ENCODE measurements at regions not wholly inside any gene's neighbourhood (a gene's known extent, or its start where the extent isn't known, plus 50 kb on each side); places are given as distances from the start of the nearest gene placed in this dataset.

DNA sequence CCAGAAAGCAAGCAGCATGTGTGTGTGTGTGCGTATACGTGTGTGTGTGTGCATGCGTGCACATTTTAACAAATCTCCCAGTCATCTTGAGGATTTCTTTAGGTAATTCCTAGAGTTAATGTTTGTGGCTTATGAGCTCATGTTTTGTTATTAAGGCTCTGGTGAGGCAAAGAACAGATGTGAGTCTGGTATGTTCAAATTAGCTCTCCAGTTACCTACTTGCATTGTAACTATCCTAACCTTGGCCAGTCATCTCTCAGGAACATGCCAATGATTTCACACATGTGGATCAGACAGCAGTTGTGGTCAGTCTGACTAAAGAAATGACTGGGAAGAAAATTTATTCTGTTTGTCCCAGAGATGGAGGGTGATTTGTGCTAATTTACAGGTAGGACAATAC lies 163.1 kb downstream of the IZUMO3 start:
- POLR2A ChIA-PET = no interaction called here
- no peak overlapping the region for H3K27ac Mint-ChIP-seq
- H3K36me3 Mint-ChIP-seq (ENCODE audit: low read depth) = no peaks in the 10 kb centered on the region
- H3K4me3 Mint-ChIP-seq = no peak overlapping the region
- DNase-seq (no peak), ATAC-seq (no peak)
- H3K27me3 Mint-ChIP-seq = no peaks in the 10 kb centered on the region
- TF ChIP-seq, protein P1, sequence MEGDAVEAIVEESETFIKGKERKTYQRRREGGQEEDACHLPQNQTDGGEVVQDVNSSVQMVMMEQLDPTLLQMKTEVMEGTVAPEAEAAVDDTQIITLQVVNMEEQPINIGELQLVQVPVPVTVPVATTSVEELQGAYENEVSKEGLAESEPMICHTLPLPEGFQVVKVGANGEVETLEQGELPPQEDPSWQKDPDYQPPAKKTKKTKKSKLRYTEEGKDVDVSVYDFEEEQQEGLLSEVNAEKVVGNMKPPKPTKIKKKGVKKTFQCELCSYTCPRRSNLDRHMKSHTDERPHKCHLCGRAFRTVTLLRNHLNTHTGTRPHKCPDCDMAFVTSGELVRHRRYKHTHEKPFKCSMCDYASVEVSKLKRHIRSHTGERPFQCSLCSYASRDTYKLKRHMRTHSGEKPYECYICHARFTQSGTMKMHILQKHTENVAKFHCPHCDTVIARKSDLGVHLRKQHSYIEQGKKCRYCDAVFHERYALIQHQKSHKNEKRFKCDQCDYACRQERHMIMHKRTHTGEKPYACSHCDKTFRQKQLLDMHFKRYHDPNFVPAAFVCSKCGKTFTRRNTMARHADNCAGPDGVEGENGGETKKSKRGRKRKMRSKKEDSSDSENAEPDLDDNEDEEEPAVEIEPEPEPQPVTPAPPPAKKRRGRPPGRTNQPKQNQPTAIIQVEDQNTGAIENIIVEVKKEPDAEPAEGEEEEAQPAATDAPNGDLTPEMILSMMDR (IDR thresholded peaks at IDR 0.05) = no peak
- CTCF ChIA-PET = no interaction called here
- intact Hi-C loops (cut with micrococcal nuclease) = no loop called here
- no peaks in the 10 kb centered on the region for H3K4me1 Mint-ChIP-seq (ENCODE audit: low read depth)
- peaks cover 15% of the 10 kb centered on the region for H3K9me3 Mint-ChIP-seq

DNA sequence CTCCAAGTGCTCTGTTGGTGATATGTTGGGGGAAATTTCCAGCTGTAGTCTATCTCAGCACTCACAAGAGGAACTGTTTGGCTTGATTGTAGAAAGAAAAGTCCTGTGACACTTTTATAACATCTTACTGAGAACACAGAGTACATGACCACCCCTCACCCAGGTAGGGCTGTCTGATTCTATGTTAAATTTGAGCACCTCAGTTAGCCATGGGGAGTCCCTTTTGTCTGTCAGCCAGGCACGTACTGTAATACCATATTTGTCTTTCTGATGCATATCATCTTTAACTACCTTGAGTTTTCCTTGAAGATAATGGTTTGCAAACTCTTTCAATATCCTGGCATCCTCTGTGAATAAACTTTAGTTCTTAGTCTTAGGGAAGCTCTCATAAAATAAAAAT lies 164.5 kb downstream of the IZUMO3 start:
- CTCF ChIA-PET = no interaction called here
- Mint-ChIP-seq H3K4me1 (ENCODE audit: low read depth) (no peaks in the 10 kb centered on the region), H3K36me3 (ENCODE audit: low read depth) (no peaks in the 10 kb centered on the region), H3K27ac (no peak overlapping the region), H3K4me3 (no peak overlapping the region), H3K9me3 (peaks cover 11% of the 10 kb centered on the region), H3K27me3 (no peaks in the 10 kb centered on the region)
- TF ChIP-seq, protein P1 (IDR thresholded peaks at IDR 0.05) = no peak
- intact Hi-C loops (cut with micrococcal nuclease) = no loop called here
- no peak for DNase-seq
- POLR2A ChIA-PET = no interaction called here
- no peak for ATAC-seq

DNA sequence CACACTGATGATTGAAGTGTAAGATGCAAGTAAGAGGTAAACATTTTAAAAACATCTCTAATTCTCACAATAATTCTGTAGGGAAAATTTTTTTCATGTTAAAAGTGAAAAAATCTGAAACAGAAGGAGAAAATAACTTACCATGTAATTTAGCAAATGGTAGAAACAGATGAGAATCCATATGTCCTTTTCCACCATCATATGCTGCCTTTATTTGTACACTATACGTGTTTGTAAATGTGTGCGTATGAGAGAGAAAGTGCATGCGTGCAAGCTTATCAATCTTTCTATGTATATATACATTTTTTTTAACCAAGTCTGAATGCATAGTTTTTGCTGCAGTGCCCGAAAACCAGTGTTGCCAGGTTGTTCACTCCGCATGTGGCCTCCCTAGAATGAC lies 186.7 kb downstream of the IZUMO3 start:
- H3K9me3 Mint-ChIP-seq = peaks cover 27% of the 10 kb centered on the region
- no peaks in the 10 kb centered on the region for H3K4me1 Mint-ChIP-seq (ENCODE audit: low read depth)
- ChIA-PET POLR2A (no interaction called here), CTCF (no interaction called here)
- TF ChIP-seq, protein P1 (IDR thresholded peaks at IDR 0.05) = no peak
- H3K27me3 Mint-ChIP-seq = no peaks in the 10 kb centered on the region
- intact Hi-C loops (cut with micrococcal nuclease) = no loop called here
- no peak overlapping the region for H3K4me3 Mint-ChIP-seq
- no peak overlapping the region for H3K27ac Mint-ChIP-seq
- ATAC-seq (no peak), DNase-seq (no peak)
- no peaks in the 10 kb centered on the region for H3K36me3 Mint-ChIP-seq (ENCODE audit: low read depth)

DNA sequence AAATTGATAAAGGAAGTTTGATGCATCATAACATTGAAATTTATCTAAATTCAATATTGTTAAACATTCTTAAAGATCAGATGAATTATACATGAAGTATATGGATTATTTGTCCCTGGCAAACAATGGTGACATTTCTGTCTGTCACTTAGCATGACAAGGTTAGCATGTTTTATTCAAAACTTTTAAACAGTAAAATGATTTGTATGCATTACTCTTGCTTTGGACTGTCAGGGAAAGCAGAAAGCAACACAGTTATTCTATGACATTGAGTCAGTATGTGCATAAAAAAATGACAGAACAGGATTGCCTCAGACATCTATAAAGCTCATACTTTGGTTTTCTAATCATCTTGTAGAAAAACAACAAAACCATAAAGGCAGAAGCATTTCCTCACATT lies 193.7 kb downstream of the IZUMO3 start:
- CTCF ChIA-PET = no interaction called here
- no peaks in the 10 kb centered on the region for H3K36me3 Mint-ChIP-seq (ENCODE audit: low read depth)

DNA sequence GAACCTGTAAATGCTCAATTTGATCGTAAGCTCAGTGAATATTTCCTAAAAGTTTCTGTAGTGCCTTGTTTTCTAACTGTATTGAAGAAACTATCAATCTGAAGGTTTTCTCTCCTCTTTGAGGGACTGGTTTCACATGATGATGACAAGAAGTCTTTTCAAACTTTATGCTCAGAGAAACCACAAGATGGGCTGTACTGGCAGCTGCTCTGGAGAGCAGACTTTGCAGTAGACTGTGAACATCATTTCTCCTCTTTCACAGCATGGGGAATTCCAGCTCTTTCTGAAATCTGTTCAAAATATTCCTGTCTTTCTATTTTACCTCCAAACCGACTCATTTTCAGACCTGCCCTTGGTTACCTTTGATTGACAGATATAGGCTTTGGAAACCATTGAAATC lies 194.4 kb downstream of the IZUMO3 start:
- ATAC-seq = no peak
- POLR2A ChIA-PET = no interaction called here
- no peaks in the 10 kb centered on the region for H3K36me3 Mint-ChIP-seq (ENCODE audit: low read depth)

More for the DNA sequence above, 193.7 kb downstream of the IZUMO3 start:
- Mint-ChIP-seq H3K4me1 (ENCODE audit: low read depth) (no peaks in the 10 kb centered on the region), H3K9me3 (peaks cover 8% of the 10 kb centered on the region), H3K27ac (no peak overlapping the region), H3K27me3 (no peaks in the 10 kb centered on the region), H3K4me3 (no peak overlapping the region)
- DNase-seq = no peak
- intact Hi-C loops (cut with micrococcal nuclease) = no loop called here
- TF ChIP-seq, protein P1 (IDR thresholded peaks at IDR 0.05) = no peak
- ATAC-seq = no peak
- POLR2A ChIA-PET = no interaction called here

More for the DNA sequence above, 194.4 kb downstream of the IZUMO3 start:
- no peak for DNase-seq
- CTCF ChIA-PET = no interaction called here
- Mint-ChIP-seq H3K9me3 (peaks cover 8% of the 10 kb centered on the region), H3K4me3 (no peak overlapping the region), H3K27me3 (no peaks in the 10 kb centered on the region), H3K27ac (no peak overlapping the region), H3K4me1 (ENCODE audit: low read depth) (no peaks in the 10 kb centered on the region)
- TF ChIP-seq, protein P1 (IDR thresholded peaks at IDR 0.05) = no peak
- intact Hi-C loops (cut with micrococcal nuclease) = no loop called here
